Left forelimb (tissue), 1 donor: ENCODE measurements at regions not wholly inside any gene's neighbourhood (a gene's known extent, or its start where the extent isn't known, plus 50 kb on each side); places are given as distances from the start of the nearest gene placed in this dataset.

Experiments used
- DNase-seq: peaks from one replicate; pipeline ENCODE4 v3.0.0-alpha.2; 2018; ENCODE audit warnings: low spot score

GRCh38 chr7:424301-424935, 95.2 kb downstream of the PDGFA start:
- DNase-seq = no peak

- no peak for DNase-seq
These were observed 94.5 kb downstream of the PDGFA start for GRCh38 chr7:424961-425793.

GRCh38 chr7:425794-426188, 93.9 kb downstream of the PDGFA start:
- DNase-seq = no peak

GRCh38 chr7:426510-426909, 93.1 kb downstream of the PDGFA start:
- no peak for DNase-seq

- DNase-seq = no peak
These were observed 92.0 kb downstream of the PDGFA start for GRCh38 chr7:427506-428103.

- DNase-seq = no peak
These were observed 91.3 kb downstream of the PDGFA start for GRCh38 chr7:428387-428786.

- no peak for DNase-seq
These were observed 90.5 kb downstream of the PDGFA start for GRCh38 chr7:428927-429827.

- no peak for DNase-seq
These were observed 89.8 kb downstream of the PDGFA start for GRCh38 chr7:429828-430180.

- DNase-seq = no peak
These were observed 88.6 kb downstream of the PDGFA start for GRCh38 chr7:431041-431440.

GRCh38 chr7:431658-432111, 88.0 kb downstream of the PDGFA start:
- DNase-seq = no peak

GRCh38 chr7:432256-432655, 87.4 kb downstream of the PDGFA start:
- no peak for DNase-seq

GRCh38 chr7:432933-433332, 86.7 kb downstream of the PDGFA start:
- DNase-seq = no peak

- no peak for DNase-seq
These were observed 86.1 kb downstream of the PDGFA start for GRCh38 chr7:433558-433957.

- no peak for DNase-seq
These were observed 84.6 kb downstream of the PDGFA start for GRCh38 chr7:434891-435629.

- DNase-seq = no peak
These were observed 83.8 kb downstream of the PDGFA start for GRCh38 chr7:435630-436366.

GRCh38 chr7:436367-437128, 83.1 kb downstream of the PDGFA start:
- no peak for DNase-seq

- no peak for DNase-seq
These were observed 82.1 kb downstream of the PDGFA start for GRCh38 chr7:437329-438251.

- no peak for DNase-seq
These were observed 81.3 kb downstream of the PDGFA start for GRCh38 chr7:438361-438760.

- no peak for DNase-seq
These were observed 80.7 kb downstream of the PDGFA start for GRCh38 chr7:438916-439315.
